ENCODE measurements at regions not wholly inside any gene's neighbourhood (a gene's known extent, or its start where the extent isn't known, plus 50 kb on each side); places are given as distances from the start of the nearest gene placed in this dataset.

DNA sequence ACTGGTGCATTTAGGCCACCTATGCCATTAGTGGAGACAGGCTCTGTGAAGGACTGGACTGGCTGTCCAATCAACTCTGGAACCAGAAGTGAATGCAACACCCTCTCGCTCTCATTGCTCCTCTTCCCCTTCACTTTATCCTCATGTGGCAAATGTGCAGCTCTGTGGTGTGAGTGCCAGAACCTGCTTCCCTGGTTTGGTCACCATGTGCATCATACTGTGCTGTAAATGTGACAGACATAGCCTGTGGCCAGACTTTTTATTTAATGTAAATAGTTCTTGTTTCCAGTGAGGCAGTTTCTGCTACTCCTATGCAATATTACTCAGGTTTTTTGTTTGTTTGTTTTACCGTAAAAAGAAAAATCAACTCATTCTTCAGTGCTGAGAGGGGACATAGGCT, 73.0 kb upstream of the PPP1R9A start:
- Histone ChIP-seq H3K9me3 (peaks cover 0 to 35% (median 0%) of the 10 kb centered on the region in 3 donors), H3K4me3 (no peak overlapping the region), H3K36me3 (no peaks in the 10 kb centered on the region), H3K27ac (no peak overlapping the region), H3K4me1 (no peaks in the 10 kb centered on the region), H3K27me3 (no peaks in the 10 kb centered on the region)
- TF ChIP-seq POLR2A (IDR thresholded peaks at IDR 0.05), result no peak
- no peak for TF ChIP-seq POLR2AphosphoS5 (IDR thresholded peaks at IDR 0.05)
- no peak for TF ChIP-seq EP300 (IDR thresholded peaks at IDR 0.05)
- TF ChIP-seq, protein P1, sequence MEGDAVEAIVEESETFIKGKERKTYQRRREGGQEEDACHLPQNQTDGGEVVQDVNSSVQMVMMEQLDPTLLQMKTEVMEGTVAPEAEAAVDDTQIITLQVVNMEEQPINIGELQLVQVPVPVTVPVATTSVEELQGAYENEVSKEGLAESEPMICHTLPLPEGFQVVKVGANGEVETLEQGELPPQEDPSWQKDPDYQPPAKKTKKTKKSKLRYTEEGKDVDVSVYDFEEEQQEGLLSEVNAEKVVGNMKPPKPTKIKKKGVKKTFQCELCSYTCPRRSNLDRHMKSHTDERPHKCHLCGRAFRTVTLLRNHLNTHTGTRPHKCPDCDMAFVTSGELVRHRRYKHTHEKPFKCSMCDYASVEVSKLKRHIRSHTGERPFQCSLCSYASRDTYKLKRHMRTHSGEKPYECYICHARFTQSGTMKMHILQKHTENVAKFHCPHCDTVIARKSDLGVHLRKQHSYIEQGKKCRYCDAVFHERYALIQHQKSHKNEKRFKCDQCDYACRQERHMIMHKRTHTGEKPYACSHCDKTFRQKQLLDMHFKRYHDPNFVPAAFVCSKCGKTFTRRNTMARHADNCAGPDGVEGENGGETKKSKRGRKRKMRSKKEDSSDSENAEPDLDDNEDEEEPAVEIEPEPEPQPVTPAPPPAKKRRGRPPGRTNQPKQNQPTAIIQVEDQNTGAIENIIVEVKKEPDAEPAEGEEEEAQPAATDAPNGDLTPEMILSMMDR (IDR thresholded peaks at IDR 0.05), result no peak
- WGBS, 2 donors (ENCODE audit: low coverage in 1 of 2), result 94 to 100% methylated on average over 2 of the region's 2 CpGs
- ATAC-seq, result no peak

DNA sequence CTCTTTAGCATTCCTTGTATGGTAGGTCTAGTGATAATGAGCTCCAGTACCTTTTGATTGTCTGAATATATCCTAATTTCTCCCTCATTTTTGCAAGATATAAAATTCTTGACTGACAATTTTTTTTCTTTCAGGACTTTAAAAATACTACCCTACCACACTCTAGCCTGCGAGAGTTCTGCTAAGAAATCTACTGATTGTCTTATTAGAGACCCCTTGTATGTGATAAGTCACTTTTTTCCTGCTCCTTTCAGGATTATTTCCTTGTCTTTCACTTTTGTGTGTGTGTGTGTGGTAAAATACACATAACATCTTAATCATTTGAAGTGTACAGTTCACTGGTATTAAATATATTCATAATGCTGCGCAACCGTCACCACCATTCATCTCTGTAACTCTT, 68.7 kb upstream of the PPP1R9A start:
- no peaks in the 10 kb centered on the region for H3K36me3 ChIP-seq
- H3K27me3 ChIP-seq, result no peaks in the 10 kb centered on the region
- H3K4me1 ChIP-seq, result no peaks in the 10 kb centered on the region
- WGBS, 2 donors (ENCODE audit: low coverage in 1 of 2), result 93 to 96% methylated on average over 3 of the region's 3 CpGs
- no peak overlapping the region for H3K27ac ChIP-seq
- no peak for ATAC-seq
- no peak overlapping the region for H3K4me3 ChIP-seq
- no peak for TF ChIP-seq POLR2AphosphoS5 (IDR thresholded peaks at IDR 0.05)
- H3K9me3 ChIP-seq, result peaks cover 0 to 55% (median 0%) of the 10 kb centered on the region in 3 donors

DNA sequence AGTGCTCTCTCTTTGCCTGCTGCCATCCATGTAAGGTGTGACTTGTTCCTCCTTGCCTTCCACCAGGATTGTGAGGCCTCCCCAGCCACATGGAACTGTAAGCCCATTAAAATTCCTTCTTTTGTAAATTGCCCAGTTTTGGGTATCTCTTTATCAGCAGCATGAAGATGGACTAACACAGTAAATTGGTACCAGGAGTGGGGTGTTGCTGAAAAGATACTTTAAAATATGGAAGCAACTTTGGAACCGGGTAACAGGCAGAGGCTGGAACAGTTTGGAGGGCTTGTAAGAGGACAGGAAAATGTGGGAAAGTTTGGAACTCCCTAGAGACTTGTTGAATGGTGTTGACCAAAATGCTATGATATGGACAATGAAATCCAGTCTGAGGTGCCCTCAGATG, 63.8 kb upstream of the PPP1R9A start:
- TF ChIP-seq POLR2AphosphoS5 (IDR thresholded peaks at IDR 0.05), result no peak
- TF ChIP-seq, protein P1 (IDR thresholded peaks at IDR 0.05), result no peak
- TF ChIP-seq EP300 (IDR thresholded peaks at IDR 0.05), result no peak
- TF ChIP-seq POLR2A (IDR thresholded peaks at IDR 0.05), result no peak
- H3K27me3 ChIP-seq, result no peaks in the 10 kb centered on the region
- no peaks in the 10 kb centered on the region for H3K4me1 ChIP-seq
- no peaks in the 10 kb centered on the region for H3K36me3 ChIP-seq
- H3K27ac ChIP-seq, result no peak overlapping the region
- H3K9me3 ChIP-seq, result peaks cover 0 to 57% (median 0%) of the 10 kb centered on the region in 3 donors
- ATAC-seq, result no peak
- WGBS, 2 donors (ENCODE audit: low coverage in 1 of 2), result 100% methylated on average over 1 of the region's 1 CpG; no CpG with 5 or more reads in 1 of the 2 donors
- H3K4me3 ChIP-seq, result no peak overlapping the region

DNA sequence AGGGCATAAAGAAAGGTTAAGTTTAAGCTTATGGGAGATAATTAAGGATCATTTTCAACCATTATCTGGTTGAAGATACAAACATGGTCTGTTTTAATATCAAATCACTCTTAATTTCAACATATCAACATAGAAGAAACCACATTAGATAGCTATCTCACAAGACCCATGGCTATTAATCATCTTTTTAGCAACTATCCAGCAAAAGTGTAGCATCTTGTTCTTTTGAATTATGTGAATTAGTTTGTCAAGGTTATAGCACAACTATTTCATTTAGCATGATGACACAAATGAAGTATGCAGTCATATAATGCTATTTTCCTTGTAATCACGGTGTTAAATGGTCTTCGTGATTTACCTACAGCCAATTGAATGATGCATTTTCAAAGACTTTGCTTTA, 58.9 kb upstream of the PPP1R9A start:
- Histone ChIP-seq H3K27ac (no peak overlapping the region), H3K36me3 (no peaks in the 10 kb centered on the region), H3K27me3 (no peaks in the 10 kb centered on the region), H3K4me1 (no peaks in the 10 kb centered on the region), H3K4me3 (no peak overlapping the region), H3K9me3 (peaks cover 0 to 19% (median 0%) of the 10 kb centered on the region in 3 donors)
- WGBS, 2 donors (ENCODE audit: low coverage in 1 of 2), result 81 to 94% methylated on average over 2 of the region's 2 CpGs
- no peak for TF ChIP-seq POLR2AphosphoS5 (IDR thresholded peaks at IDR 0.05)
- TF ChIP-seq POLR2A (IDR thresholded peaks at IDR 0.05), result no peak
- TF ChIP-seq, protein P1 (IDR thresholded peaks at IDR 0.05), result no peak
- TF ChIP-seq EP300 (IDR thresholded peaks at IDR 0.05), result no peak
- no peak for ATAC-seq

DNA sequence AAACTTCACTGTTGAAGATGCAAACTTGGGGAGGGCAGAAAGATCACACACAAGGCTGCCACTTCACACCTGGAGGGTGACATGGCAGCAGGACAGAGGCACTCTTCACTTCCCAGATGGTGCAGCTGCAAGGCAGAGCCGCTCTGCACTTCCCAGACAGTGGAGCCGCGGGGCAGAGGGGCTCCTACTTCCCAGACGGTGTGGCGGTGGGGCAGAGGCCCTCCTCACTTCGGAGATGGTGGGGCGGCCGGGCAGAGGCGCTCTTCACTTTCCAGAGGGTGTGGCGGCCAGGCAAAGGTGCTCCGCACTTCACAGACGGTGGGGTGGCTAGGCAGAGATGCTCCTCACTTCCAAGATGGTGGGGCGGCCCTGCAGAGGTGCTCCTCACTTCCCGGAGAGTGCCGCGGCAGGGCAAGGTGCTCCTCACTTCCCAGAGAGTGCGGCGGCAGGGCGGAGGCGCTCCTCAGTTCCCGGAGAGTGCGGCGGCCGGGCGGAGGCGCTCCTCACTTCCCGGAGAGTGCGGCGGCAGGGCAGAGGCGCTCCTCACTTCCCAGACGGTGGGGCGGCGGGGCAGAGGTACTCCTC, 58.3 kb upstream of the PPP1R9A start:
- Histone ChIP-seq H3K4me3 (no peak overlapping the region), H3K4me1 (no peaks in the 10 kb centered on the region), H3K27ac (no peak overlapping the region), H3K27me3 (no peaks in the 10 kb centered on the region), H3K9me3 (peaks cover 0 to 14% (median 0%) of the 10 kb centered on the region in 3 donors), H3K36me3 (no peaks in the 10 kb centered on the region)
- TF ChIP-seq POLR2A (IDR thresholded peaks at IDR 0.05) (no peak), EP300 (IDR thresholded peaks at IDR 0.05) (no peak)
- TF ChIP-seq, protein P1 (IDR thresholded peaks at IDR 0.05), result no peak
- 74% methylated on average over 13 of the region's 33 CpGs; no CpG with 5 or more reads in 1 of the 2 donors for WGBS, 2 donors (ENCODE audit: low coverage in 1 of 2)
- ATAC-seq, result no peak

All from gastroesophageal sphincter (tissue), 4 donors.